Transverse colon (tissue), 4 donors: ENCODE measurements at regions not wholly inside any gene's neighbourhood (a gene's known extent, or its start where the extent isn't known, plus 50 kb on each side); places are given as distances from the start of the nearest gene placed in this dataset.

Experiments used
- DNase-seq: peaks from one replicate; pipeline ENCODE4 v3.0.0-alpha.2; 2019
- H3K27ac ChIP-seq, 4 donors: fragments of 200-600 bp; sonication (generic); 2 replicates each; pipeline ENCODE4 v1.5.1; 2016 to 2018; ENCODE audit warnings: inconsistent platforms in 4 of 4
- H3K27me3 ChIP-seq: fragments of 200-600 bp; sonication (generic); 2 replicates; pipeline ENCODE4 v1.5.1; 2017; ENCODE audit warnings: inconsistent platforms
- H3K36me3 ChIP-seq, 4 donors: fragments of 200-600 bp; sonication (generic); 2 replicates each; pipeline ENCODE4 v1.5.1; 2017 to 2019; ENCODE audit warnings: inconsistent platforms in 4 of 4
- H3K4me1 ChIP-seq, 4 donors: fragments of 200-600 bp; sonication (generic); 2 replicates each; pipeline ENCODE4 v1.5.1; 2017 to 2020; ENCODE audit warnings: inconsistent platforms in 4 of 4
- H3K4me3 ChIP-seq, 4 donors: fragments of 200-600 bp; sonication (generic); 1 replicate in 1 of 4; 2 replicates in 3 of 4; pipeline versions ENCODE4 v1.5.1 to v1.6.1; 2017 to 2019; ENCODE audit warnings: inconsistent platforms in 4 of 4
- H3K9me3 ChIP-seq, 2 donors: fragments of 200-600 bp; sonication (generic); 2 replicates each; pipeline ENCODE4 v1.5.1; 2017 to 2019; ENCODE audit warnings: inconsistent platforms in 2 of 2
- CTCF ChIP-seq, 5 experiments: fragments of 200-600 bp in 3 of 5; fragments of 450-650 bp in 2 of 5; sonication (generic) in 3 of 5; IDR thresholded peaks; 1 replicate in 2 of 5; 2 replicates in 3 of 5; pipeline ENCODE4 v1.5.1; 2016 to 2017; ENCODE audit warnings: antibody characterized with exemption in 5 of 5, inconsistent platforms in 3 of 5, mild to moderate bottlenecking in 2 of 5, moderate library complexity in 1 of 5
- EP300 ChIP-seq: sonication (generic); formaldehyde crosslinking; IDR thresholded peaks from one replicate; pipeline ENCODE4 v1.6.1; 2017; ENCODE audit warnings: antibody characterized with exemption, low read depth
- POLR2A ChIP-seq: fragments of 450-650 bp; IDR thresholded peaks from one replicate; pipeline ENCODE4 v1.6.1; 2016; ENCODE audit warnings: antibody characterized with exemption, mild to moderate bottlenecking, moderate library complexity
- POLR2AphosphoS5 ChIP-seq, 3 donors: sonication (generic); formaldehyde crosslinking; IDR thresholded peaks; one replicate each; pipeline ENCODE4 v1.6.1; 2016; ENCODE audit warnings: antibody characterized with exemption in 3 of 3
- WGBS, 2 donors: methylation state at CpG; one replicate each; pipeline ENCODE4 v1.1.5; 2018; ENCODE audit warnings: low coverage in 1 of 2; 5-methylcytosine and 5-hydroxymethylcytosine counted together
- in situ Hi-C, 4 donors: fragments of 200-750 bp; cut with MboI; loops; one replicate each; pipeline versions ENCODE4 v1.15.0 to v1.15.1; 2017; ENCODE audit warnings: low sequenced_read_pairs in 3 of 4, low pct_ligation_motif_present in 1 of 4, low pct_unique_long_range_greater_than_20kb in 1 of 4
- intact Hi-C: fragments of 100-400 bp; cut with DNase I; formaldehyde crosslinking; loops from one replicate; pipeline ENCODE4 v1.15.1; 2023; ENCODE audit warnings: low total_unique reads

GRCh38 chr11:21807350-21807749 lies 385.5 kb upstream of the ANO5 start:
- Histone ChIP-seq H3K9me3 (peaks cover 4 to 9% of the 10 kb centered on the region in 2 donors), H3K36me3 (no peaks in the 10 kb centered on the region), H3K4me1 (no peaks in the 10 kb centered on the region), H3K4me3 (no peak overlapping the region), H3K27me3 (no peaks in the 10 kb centered on the region), H3K27ac (no peak overlapping the region)
- WGBS, 2 donors: 65 to 77% methylated on average over 2 of the region's 2 CpGs
- in situ Hi-C loops: no loop called here
- DNase-seq: no peak
- intact Hi-C loops: no loop called here
- TF ChIP-seq POLR2AphosphoS5 (IDR thresholded peaks at IDR 0.05): no peak
- TF ChIP-seq EP300: no peak
- TF ChIP-seq POLR2A: no peak
- no peak for TF ChIP-seq CTCF (IDR thresholded peaks at IDR 0.05)

GRCh38 chr11:21810650-21811049 lies 382.2 kb upstream of the ANO5 start:
- intact Hi-C loops: no loop called here
- H3K27ac ChIP-seq: no peak overlapping the region
- 62 to 66% methylated on average over 7 of the region's 7 CpGs for WGBS, 2 donors
- DNase-seq: no peak
- no peaks in the 10 kb centered on the region for H3K4me1 ChIP-seq
- in situ Hi-C loops: no loop called here
- H3K4me3 ChIP-seq: no peak overlapping the region
- TF ChIP-seq CTCF (IDR thresholded peaks at IDR 0.05) (no peak), POLR2AphosphoS5 (IDR thresholded peaks at IDR 0.05) (no peak), POLR2A (no peak), EP300 (no peak)
- peaks cover 0 to 2% of the 10 kb centered on the region in 2 donors for H3K9me3 ChIP-seq
- no peaks in the 10 kb centered on the region for H3K27me3 ChIP-seq
- H3K36me3 ChIP-seq: no peaks in the 10 kb centered on the region

GRCh38 chr11:21811572-21811971 lies 381.3 kb upstream of the ANO5 start:
- H3K27me3 ChIP-seq: no peaks in the 10 kb centered on the region
- H3K27ac ChIP-seq: no peak overlapping the region
- no peaks in the 10 kb centered on the region for H3K9me3 ChIP-seq
- TF ChIP-seq POLR2AphosphoS5 (IDR thresholded peaks at IDR 0.05) (no peak), CTCF (IDR thresholded peaks at IDR 0.05) (no peak), EP300 (no peak), POLR2A (no peak)
- in situ Hi-C loops: no loop called here
- intact Hi-C loops: no loop called here
- H3K4me3 ChIP-seq: no peak overlapping the region
- H3K4me1 ChIP-seq: no peaks in the 10 kb centered on the region
- DNase-seq: no peak
- no peaks in the 10 kb centered on the region for H3K36me3 ChIP-seq
- WGBS, 2 donors: 55 to 80% methylated on average over 1 to 4 of the region's 4 CpGs

- no peak for TF ChIP-seq EP300
- no peak for TF ChIP-seq CTCF (IDR thresholded peaks at IDR 0.05)
- TF ChIP-seq POLR2AphosphoS5 (IDR thresholded peaks at IDR 0.05): no peak
- no peak for TF ChIP-seq POLR2A
- H3K36me3 ChIP-seq: no peaks in the 10 kb centered on the region
- no peak for DNase-seq
- H3K27ac ChIP-seq: no peak overlapping the region
- H3K4me1 ChIP-seq: no peaks in the 10 kb centered on the region
- no peaks in the 10 kb centered on the region for H3K9me3 ChIP-seq
- no peak overlapping the region for H3K4me3 ChIP-seq
- intact Hi-C loops: no loop called here
- H3K27me3 ChIP-seq: no peaks in the 10 kb centered on the region
- WGBS, 2 donors: 82% methylated on average over 3 of the region's 3 CpGs; no CpG with 5 or more reads in 1 of the 2 donors
- in situ Hi-C loops: no loop called here
Measured at GRCh38 chr11:21814169-21814568, 378.7 kb upstream of the ANO5 start.
